Testis (tissue), 2 donors: ENCODE measurements at regions not wholly inside any gene's neighbourhood (a gene's known extent, or its start where the extent isn't known, plus 50 kb on each side); places are given as distances from the start of the nearest gene placed in this dataset.

ENCODE experiments used
- POLR2A ChIP-seq: fragments of 450-650 bp; IDR thresholded peaks from one replicate; pipeline ENCODE4 v1.6.1; 2017; ENCODE audit warnings: antibody characterized with exemption, mild to moderate bottlenecking, moderate library complexity
- TF ChIP-seq, protein P1 (sequence below), 3 experiments: fragments of 450-650 bp in 2 of 3; fragments of 200-600 bp in 1 of 3; sonication (generic) in 1 of 3; IDR thresholded peaks; one replicate each; pipeline ENCODE4 v1.5.1; 2016 to 2019; ENCODE audit warnings: antibody characterized with exemption in 3 of 3, mild to moderate bottlenecking in 2 of 3, moderate library complexity in 1 of 3

- TF ChIP-seq, protein P1, sequence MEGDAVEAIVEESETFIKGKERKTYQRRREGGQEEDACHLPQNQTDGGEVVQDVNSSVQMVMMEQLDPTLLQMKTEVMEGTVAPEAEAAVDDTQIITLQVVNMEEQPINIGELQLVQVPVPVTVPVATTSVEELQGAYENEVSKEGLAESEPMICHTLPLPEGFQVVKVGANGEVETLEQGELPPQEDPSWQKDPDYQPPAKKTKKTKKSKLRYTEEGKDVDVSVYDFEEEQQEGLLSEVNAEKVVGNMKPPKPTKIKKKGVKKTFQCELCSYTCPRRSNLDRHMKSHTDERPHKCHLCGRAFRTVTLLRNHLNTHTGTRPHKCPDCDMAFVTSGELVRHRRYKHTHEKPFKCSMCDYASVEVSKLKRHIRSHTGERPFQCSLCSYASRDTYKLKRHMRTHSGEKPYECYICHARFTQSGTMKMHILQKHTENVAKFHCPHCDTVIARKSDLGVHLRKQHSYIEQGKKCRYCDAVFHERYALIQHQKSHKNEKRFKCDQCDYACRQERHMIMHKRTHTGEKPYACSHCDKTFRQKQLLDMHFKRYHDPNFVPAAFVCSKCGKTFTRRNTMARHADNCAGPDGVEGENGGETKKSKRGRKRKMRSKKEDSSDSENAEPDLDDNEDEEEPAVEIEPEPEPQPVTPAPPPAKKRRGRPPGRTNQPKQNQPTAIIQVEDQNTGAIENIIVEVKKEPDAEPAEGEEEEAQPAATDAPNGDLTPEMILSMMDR (IDR thresholded peaks at IDR 0.05), result no peak
- no peak for TF ChIP-seq POLR2A
These were observed 764.9 kb downstream of the LIG4 start for GRCh38 chr13:107450431-107450830.
